DMS79 (cell line): ENCODE measurements at regions not wholly inside any gene's neighbourhood (a gene's known extent, or its start where the extent isn't known, plus 50 kb on each side); places are given as distances from the start of the nearest gene placed in this dataset.

Source experiments
- DNase-seq: peaks from one replicate; lab custom pipeline; 2025; lab: John Stamatoyannopoulos, UW

- DNase-seq, result no peak
Measured at GRCh38 chr20:50392138-50392866, 117.9 kb upstream of the PTPN1 start.

GRCh38 chr20:50393242-50393641, 116.9 kb upstream of the PTPN1 start:
- DNase-seq, result no peak

- DNase-seq, result no peak
Measured at GRCh38 chr20:50393990-50394561, 116.1 kb upstream of the PTPN1 start.

- no peak for DNase-seq
Measured at GRCh38 chr20:50394569-50394968, 115.6 kb upstream of the PTPN1 start.

- DNase-seq, result no peak
Measured at GRCh38 chr20:50395251-50395729, 114.9 kb upstream of the PTPN1 start.

GRCh38 chr20:50395914-50396488, 114.2 kb upstream of the PTPN1 start:
- no peak for DNase-seq

GRCh38 chr20:50396623-50397022, 113.6 kb upstream of the PTPN1 start:
- no peak for DNase-seq

GRCh38 chr20:50397058-50397457, 113.1 kb upstream of the PTPN1 start:
- no peak for DNase-seq

- no peak for DNase-seq
Measured at GRCh38 chr20:50398064-50398463, 112.1 kb upstream of the PTPN1 start.

- no peak for DNase-seq
Measured at GRCh38 chr20:50398471-50398820, 111.7 kb upstream of the PTPN1 start.

- DNase-seq, result no peak
Measured at GRCh38 chr20:50398821-50399554, 111.2 kb upstream of the PTPN1 start.

- DNase-seq, result no peak
Measured at GRCh38 chr20:50399555-50399916, 110.6 kb upstream of the PTPN1 start.

GRCh38 chr20:50399917-50400704, 110.1 kb upstream of the PTPN1 start:
- no peak for DNase-seq

- no peak for DNase-seq
Measured at GRCh38 chr20:50400705-50401586, 109.2 kb upstream of the PTPN1 start.

GRCh38 chr20:50401587-50402418, 108.4 kb upstream of the PTPN1 start:
- no peak for DNase-seq

GRCh38 chr20:50403565-50404418, 106.4 kb upstream of the PTPN1 start:
- DNase-seq, result no peak

GRCh38 chr20:50404419-50405234, 105.6 kb upstream of the PTPN1 start:
- no peak for DNase-seq

- no peak for DNase-seq
Measured at GRCh38 chr20:50405235-50405914, 104.8 kb upstream of the PTPN1 start.
